GM19438 (cell line): ENCODE measurements at regions not wholly inside any gene's neighbourhood (a gene's known extent, or its start where the extent isn't known, plus 50 kb on each side); places are given as distances from the start of the nearest gene placed in this dataset.
A peak's percentile ranks its signal among the peaks of the same experiment; 100 is the strongest.
"Not testable (repeated sequence)": the region's sequence is repeated elsewhere in the genome, so short reads cannot be mapped to it uniquely, and the experiment has no call there.

Source experiments
- ATAC-seq: cut with Tn5 transposase; IDR thresholded peaks from one replicate; pipeline ENCODE4 v1.9.1; 2021; ENCODE audit warnings: low read depth; ENCODE audit not compliant: unreplicated experiment

DNA sequence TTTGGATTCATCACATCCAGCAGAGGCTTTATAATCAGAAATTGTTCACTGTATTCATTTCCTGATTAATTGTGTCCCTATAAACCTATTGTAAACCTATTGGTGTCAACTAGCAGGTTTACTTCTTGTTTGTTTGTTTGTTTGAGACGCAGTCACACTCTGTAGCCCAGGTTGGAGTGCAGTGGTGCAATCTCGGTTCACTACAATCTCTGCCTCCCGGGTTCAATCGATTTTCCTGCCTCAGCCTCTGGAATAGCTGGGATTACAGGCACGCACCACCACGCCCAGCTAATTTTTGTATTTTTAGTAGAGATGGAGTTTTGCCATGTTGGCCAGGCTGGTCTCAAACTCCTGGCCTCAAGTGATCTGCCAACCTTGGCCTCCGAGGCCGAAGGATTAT, 215.4 kb upstream of the ZNF385D start:
- not testable (repeated sequence) for ATAC-seq

GRCh38 chr3:21979706-21980105, 228.7 kb upstream of the ZNF385D start:
- ATAC-seq = no peak

DNA sequence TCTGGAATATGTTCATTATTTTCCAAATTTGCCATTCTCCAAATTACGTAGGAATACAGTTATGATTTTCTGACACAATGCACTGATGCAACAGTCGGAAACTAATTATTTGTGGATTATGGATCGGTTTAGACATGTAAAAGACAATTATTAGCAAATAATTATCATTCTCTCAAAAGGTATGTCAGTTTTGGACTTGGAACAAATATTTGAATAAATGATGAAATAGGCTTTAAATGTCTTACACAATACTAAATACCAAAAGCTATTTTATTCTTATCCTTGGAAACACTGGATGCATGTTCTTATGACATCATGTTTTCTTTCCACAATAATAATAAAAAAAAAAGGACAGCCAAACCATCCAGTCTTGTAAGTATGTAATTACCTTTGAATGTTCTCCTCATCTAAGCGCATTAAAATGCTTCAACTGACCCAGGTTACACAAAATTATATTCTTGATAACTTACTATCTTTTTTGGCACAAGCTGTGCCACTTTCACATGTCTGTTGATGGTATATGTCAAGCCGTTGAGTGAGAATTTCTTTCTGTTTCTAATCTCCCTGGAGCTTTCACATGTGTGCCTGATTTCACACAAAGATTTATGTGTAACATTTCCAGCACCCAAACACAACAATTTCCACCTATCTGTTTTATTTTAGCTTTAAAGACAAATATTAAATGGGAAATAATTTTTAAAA, 238.5 kb upstream of the ZNF385D start:
- ATAC-seq = no peak

DNA sequence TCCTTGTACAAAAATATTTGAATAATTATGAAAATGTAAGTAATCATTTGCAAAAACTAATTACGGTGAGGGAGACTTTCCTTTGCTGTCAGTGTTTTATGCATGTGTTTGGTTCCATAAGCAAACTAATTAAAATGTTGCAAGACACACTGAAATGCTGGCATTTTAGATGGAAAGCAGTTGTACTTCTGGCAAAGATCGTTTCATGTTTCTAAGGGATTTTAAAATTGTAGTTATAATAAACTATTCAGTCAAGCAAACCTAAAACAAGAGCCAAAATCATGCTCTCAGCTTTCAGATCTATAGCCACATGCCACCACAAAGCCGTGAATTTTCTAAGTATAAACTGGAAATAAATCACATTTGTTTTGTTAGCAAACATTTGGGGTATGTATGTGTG, 240.1 kb upstream of the ZNF385D start:
- ATAC-seq = no peak

- no peak for ATAC-seq
Measured at GRCh38 chr3:21995079-21995607, 244.1 kb upstream of the ZNF385D start.

- no peak for ATAC-seq
Measured at GRCh38 chr3:22007368-22007767, 256.4 kb upstream of the ZNF385D start.

GRCh38 chr3:22010997-22011396, 260.0 kb upstream of the ZNF385D start:
- no peak for ATAC-seq

GRCh38 chr3:22012471-22012870, 261.5 kb upstream of the ZNF385D start:
- no peak for ATAC-seq

- ATAC-seq = no peak
Measured at GRCh38 chr3:22013641-22014040, 262.6 kb upstream of the ZNF385D start.

GRCh38 chr3:22016197-22016596, 265.2 kb upstream of the ZNF385D start:
- ATAC-seq = no peak

DNA sequence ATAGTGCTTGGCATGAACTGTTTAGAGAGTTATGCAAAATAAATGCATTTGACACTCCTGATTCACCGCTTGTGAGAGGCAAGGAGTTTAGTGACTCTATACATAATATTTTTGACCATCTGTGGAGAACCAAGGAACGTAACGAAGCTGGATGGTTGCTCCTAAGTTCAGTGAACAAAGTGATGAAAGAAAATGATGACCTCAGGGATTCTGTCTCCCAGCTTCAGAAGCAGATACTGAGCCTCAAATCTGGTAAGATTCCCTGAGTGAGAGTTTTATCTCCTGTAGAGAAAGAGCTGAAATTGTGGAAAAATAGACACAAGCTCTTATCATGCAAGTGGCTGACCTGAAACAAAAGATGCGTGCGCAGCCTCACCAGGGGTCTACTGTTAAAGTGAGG, 273.6 kb upstream of the ZNF385D start:
- not testable (repeated sequence) for ATAC-seq

DNA sequence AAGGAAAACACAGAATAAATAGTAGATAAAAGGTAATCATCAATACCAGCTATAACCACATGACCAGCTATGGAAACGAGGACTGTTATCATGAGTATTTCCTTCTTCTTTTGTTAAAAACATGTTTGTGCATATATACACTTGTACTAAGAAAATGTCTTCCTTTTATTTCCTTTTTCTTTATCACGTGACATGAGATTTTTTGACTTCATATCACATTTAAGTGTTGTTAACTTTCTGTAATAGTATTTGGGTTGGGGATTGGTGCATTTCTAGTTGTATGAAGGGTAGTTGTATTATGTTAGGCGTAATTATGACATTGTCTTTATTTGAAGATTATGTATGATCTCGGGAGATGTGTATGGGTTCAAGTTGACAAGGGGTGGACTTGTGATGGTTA, 278.5 kb upstream of the ZNF385D start:
- no peak for ATAC-seq

- ATAC-seq = no peak
Measured at GRCh38 chr3:22039161-22039560, 288.2 kb upstream of the ZNF385D start.

- ATAC-seq = no peak
Measured at GRCh38 chr3:22040150-22040549, 289.1 kb upstream of the ZNF385D start.

DNA sequence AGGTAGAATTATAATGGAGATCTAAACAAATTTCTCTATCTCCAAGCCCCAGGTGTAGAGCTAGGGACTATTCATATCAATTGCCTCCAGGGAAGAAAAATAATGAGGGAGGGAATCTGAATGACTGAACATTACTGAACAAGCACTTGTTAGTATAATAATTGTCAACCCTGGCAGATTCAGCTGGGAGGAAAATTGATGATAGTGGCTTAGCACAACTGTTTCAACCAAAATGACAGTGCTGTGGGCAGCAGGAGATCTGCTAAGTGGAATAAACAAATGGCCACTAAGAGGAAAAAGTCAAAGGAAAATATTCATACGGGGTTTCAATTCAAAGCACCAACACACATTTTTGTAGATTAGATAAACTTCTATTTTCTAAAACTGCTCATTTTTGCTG, 294.9 kb upstream of the ZNF385D start:
- no peak for ATAC-seq

- ATAC-seq = no peak
Measured at GRCh38 chr3:22063500-22063899, 312.5 kb upstream of the ZNF385D start.

DNA sequence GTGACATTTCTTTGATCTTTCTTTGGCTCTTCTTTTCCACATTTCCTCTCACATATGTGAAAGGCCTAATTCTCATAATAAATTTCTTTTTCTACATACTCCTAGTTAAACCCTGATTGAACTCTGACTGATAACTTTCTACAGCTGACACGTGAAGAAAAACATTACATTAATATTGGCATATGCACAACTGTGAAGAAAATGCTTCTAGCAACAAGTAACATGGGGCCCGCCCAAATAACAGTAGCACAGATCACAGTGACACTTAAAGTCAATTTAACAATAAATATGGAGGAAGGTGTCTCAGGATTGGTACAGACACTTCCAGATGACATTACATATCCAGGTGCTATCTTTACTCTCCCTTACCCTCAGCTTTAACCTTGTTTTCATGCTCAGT, 317.6 kb upstream of the ZNF385D start:
- no peak for ATAC-seq

DNA sequence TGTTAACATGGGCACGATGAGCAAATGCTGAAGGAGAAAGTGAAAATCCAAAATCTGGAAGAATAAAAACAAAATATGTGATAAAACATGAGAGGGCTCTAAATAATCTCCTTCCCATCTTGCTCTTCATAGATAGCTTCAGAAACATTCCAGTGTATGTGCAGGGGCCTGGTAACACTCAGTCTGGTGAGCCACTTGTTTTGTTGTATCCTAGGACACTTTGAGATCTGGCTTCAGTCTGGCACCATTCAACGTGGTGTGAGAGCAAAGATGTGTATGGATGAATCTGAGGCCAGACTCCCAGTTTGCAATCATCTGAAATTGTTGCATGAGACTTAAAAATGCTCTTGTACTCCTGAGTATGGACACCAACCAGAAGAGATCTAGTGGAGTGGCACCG, 337.2 kb upstream of the ZNF385D start:
- ATAC-seq = no peak

DNA sequence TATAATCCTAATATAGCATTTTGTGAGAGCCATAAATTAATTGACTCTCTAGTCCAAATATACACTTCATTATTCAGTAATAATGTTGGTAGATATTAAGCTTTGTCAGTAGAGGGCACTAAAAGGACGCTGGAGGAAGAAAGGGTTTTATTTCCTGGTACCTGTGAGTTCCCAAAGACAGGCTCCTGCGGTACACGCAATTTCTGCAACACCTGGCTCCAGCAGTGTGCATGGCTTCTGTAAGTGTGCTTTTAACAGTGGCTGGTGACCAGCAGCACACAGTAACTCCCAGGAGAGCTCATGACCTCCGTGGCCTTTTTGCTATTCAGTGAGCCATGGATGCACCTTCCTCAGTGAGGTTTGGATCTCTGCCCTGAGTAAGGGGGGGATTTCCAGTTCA, 338.3 kb upstream of the ZNF385D start:
- ATAC-seq = peak; percentile 95

DNA sequence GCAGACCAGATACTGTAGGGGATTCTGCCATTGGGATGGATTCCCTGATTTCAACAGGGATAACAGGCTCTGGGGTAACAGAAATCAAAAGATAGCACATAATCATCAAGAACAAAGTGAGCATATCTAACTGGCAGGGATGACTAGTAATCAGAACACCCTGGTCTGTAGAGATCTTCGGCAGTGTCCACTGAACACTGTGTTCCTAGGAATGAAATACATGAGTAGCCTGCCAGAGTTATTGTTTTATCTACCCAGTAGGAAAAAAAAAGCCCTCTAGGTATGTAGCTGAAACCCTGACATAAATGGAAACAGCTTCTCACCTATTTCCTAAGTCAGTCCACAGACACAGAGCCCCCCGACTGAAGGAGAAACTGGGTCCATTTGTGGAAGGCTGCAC, 340.3 kb upstream of the ZNF385D start:
- ATAC-seq = no peak

GRCh38 chr3:22098021-22098420, 347.0 kb upstream of the ZNF385D start:
- no peak for ATAC-seq

GRCh38 chr3:22101351-22101750, 350.3 kb upstream of the ZNF385D start:
- no peak for ATAC-seq

GRCh38 chr3:22101811-22102210, 350.8 kb upstream of the ZNF385D start:
- no peak for ATAC-seq
